ENCODE measurements at regions not wholly inside any gene's neighbourhood (a gene's known extent, or its start where the extent isn't known, plus 50 kb on each side); places are given as distances from the start of the nearest gene placed in this dataset.

GRCh38 chr2:236746833-236747232, 177.2 kb downstream of the ACKR3 start:
- Mint-ChIP-seq H3K27me3 (ENCODE audit: insufficient read depth) (peaks cover 20% of the 10 kb centered on the region), H3K27ac (no peak overlapping the region), H3K4me3 (no peak overlapping the region), H3K4me1 (ENCODE audit: low read depth) (peaks cover 53% of the 10 kb centered on the region), H3K9me3 (no peaks in the 10 kb centered on the region), H3K36me3 (ENCODE audit: low read depth) (no peaks in the 10 kb centered on the region)
- no peak for DNase-seq
- no peak for TF ChIP-seq CTCF (IDR thresholded peaks at IDR 0.05)

DNA sequence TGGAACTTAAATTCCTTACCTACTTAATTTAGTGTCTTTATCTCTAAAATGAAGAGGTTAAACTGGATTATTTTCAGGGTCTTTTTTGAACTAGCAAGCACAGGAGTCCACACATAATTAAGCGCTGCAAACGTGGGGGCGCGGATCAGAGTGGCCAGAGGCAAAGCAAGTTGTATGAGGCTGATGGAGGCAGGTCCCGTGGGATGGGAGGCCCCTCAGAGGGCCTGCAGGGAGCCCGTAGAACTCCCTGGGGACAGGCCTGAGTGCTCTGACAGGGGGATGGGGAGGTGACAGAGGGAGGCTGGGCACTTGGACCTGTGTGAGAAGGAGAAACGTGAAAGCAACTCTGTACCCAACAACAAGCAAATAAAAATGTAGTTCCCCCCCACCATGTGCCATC, 177.8 kb downstream of the ACKR3 start:
- no peaks in the 10 kb centered on the region for H3K36me3 Mint-ChIP-seq (ENCODE audit: low read depth)
- TF ChIP-seq CTCF (IDR thresholded peaks at IDR 0.05) = no peak
- peaks cover 49% of the 10 kb centered on the region for H3K4me1 Mint-ChIP-seq (ENCODE audit: low read depth)
- no peaks in the 10 kb centered on the region for H3K9me3 Mint-ChIP-seq
- no peak overlapping the region for H3K4me3 Mint-ChIP-seq
- H3K27me3 Mint-ChIP-seq (ENCODE audit: insufficient read depth) = peaks cover 17% of the 10 kb centered on the region
- H3K27ac Mint-ChIP-seq = no peak overlapping the region
- DNase-seq = no peak

DNA sequence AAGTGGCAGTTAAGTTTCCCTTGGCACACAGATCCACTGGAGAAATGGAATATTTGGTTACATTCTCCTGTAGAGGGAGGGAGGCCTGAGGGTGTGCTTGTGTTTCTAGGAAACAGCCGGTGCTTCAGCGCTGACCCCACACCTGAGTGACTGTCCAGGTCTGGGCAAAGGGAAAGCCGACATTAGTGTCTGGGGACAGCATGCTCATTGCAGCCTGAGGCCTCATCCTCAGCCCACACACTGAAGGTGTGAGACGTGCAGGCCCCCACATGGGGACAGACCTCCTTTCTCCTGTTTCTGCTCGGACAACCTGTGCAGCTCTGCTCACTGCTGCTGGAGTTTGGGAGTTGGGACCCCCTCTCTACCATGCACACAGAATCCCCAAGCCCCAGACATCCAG, 178.3 kb downstream of the ACKR3 start:
- peaks cover 44% of the 10 kb centered on the region for H3K4me1 Mint-ChIP-seq (ENCODE audit: low read depth)
- H3K27me3 Mint-ChIP-seq (ENCODE audit: insufficient read depth) = peaks cover 19% of the 10 kb centered on the region
- no peak overlapping the region for H3K4me3 Mint-ChIP-seq

GRCh38 chr2:236748385-236748784, 178.8 kb downstream of the ACKR3 start:
- H3K4me1 Mint-ChIP-seq (ENCODE audit: low read depth) = peaks cover 39% of the 10 kb centered on the region
- H3K27ac Mint-ChIP-seq = no peak overlapping the region
- H3K4me3 Mint-ChIP-seq = no peak overlapping the region
- DNase-seq = no peak
- no peak for TF ChIP-seq CTCF (IDR thresholded peaks at IDR 0.05)
- H3K9me3 Mint-ChIP-seq = no peaks in the 10 kb centered on the region
- H3K36me3 Mint-ChIP-seq (ENCODE audit: low read depth) = no peaks in the 10 kb centered on the region
- H3K27me3 Mint-ChIP-seq (ENCODE audit: insufficient read depth) = peaks cover 23% of the 10 kb centered on the region

More for the DNA sequence above, 178.3 kb downstream of the ACKR3 start:
- no peaks in the 10 kb centered on the region for H3K9me3 Mint-ChIP-seq
- no peak for TF ChIP-seq CTCF (IDR thresholded peaks at IDR 0.05)
- no peak for DNase-seq
- H3K36me3 Mint-ChIP-seq (ENCODE audit: low read depth) = no peaks in the 10 kb centered on the region
- no peak overlapping the region for H3K27ac Mint-ChIP-seq

DNA sequence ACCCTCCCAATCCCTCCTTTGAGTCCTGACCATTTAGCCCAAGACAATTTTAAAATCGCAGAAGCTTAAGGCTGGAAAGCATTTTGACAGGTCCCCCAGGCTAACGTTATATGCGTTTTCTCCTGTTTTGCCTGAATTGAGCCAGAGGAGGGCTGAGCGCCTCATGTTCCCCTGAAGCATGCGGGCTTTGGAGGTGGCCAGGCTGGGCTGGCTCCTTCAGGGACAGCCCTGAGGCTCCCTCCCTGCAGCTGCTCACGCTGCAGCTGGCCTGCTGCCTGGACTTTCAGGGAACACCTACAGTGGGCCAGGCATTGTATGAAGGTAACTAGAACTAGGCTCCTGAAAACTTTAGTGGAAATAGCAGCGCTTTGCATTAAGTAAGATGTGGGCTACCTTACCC, 179.2 kb downstream of the ACKR3 start:
- DNase-seq = no peak
- Mint-ChIP-seq H3K36me3 (ENCODE audit: low read depth) (no peaks in the 10 kb centered on the region), H3K27me3 (ENCODE audit: insufficient read depth) (peaks cover 27% of the 10 kb centered on the region), H3K4me1 (ENCODE audit: low read depth) (peaks cover 35% of the 10 kb centered on the region), H3K27ac (no peak overlapping the region), H3K9me3 (no peaks in the 10 kb centered on the region), H3K4me3 (no peak overlapping the region)
- TF ChIP-seq CTCF (IDR thresholded peaks at IDR 0.05) = no peak

GRCh38 chr2:236749346-236749745, 179.7 kb downstream of the ACKR3 start:
- H3K36me3 Mint-ChIP-seq (ENCODE audit: low read depth) = no peaks in the 10 kb centered on the region
- H3K27me3 Mint-ChIP-seq (ENCODE audit: insufficient read depth) = peaks cover 28% of the 10 kb centered on the region
- H3K4me3 Mint-ChIP-seq = no peak overlapping the region
- TF ChIP-seq CTCF (IDR thresholded peaks at IDR 0.05) = no peak
- peaks cover 30% of the 10 kb centered on the region for H3K4me1 Mint-ChIP-seq (ENCODE audit: low read depth)
- H3K27ac Mint-ChIP-seq = no peak overlapping the region
- no peak for DNase-seq
- H3K9me3 Mint-ChIP-seq = no peaks in the 10 kb centered on the region

Data from HFFc6 (cell line).